ENCODE measurements at regions not wholly inside any gene's neighbourhood (a gene's known extent, or its start where the extent isn't known, plus 50 kb on each side); places are given as distances from the start of the nearest gene placed in this dataset.
"Not testable (repeated sequence)": the region's sequence is repeated elsewhere in the genome, so short reads cannot be mapped to it uniquely, and the experiment has no call there.

DNA sequence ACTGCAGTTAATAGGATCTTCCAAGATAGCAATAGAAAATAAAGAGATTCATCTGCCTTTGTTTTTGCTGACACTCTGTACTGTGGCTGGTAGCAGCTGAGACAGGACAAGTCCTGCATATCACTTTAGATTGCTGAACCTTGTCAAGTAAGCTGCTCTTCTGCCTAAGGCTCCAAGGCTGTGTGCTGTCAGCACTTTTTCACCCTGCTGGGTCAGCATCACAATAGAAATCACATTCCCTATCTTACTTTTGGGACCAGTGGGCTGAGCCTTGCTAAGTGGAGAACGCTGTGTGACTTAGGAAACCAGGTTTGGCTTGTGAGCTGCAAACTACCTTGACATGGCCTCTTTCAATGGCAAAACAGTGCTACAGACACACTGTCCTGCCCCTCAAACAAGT lies 263.9 kb downstream of the FRK start:
- DNase-seq = no peak

DNA sequence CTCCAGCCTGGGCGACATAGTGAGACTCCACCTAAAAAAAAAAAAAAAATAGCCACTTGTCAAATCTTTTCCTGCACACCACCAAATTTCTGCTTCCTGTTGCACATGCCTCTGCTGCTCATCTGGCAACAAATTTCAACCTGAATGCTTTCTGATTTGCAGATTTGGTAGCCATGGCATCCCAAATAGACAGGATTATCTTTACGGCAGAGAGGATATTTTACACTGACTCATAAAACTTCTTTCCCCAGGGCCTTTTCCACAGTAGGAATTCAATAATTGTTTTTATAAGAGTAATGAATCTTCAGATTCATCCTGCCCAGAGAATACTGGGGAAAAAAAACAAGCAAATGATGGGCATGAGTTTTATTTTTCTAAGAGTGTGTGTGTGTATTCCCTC lies 264.6 kb downstream of the FRK start:
- DNase-seq = no peak

DNA sequence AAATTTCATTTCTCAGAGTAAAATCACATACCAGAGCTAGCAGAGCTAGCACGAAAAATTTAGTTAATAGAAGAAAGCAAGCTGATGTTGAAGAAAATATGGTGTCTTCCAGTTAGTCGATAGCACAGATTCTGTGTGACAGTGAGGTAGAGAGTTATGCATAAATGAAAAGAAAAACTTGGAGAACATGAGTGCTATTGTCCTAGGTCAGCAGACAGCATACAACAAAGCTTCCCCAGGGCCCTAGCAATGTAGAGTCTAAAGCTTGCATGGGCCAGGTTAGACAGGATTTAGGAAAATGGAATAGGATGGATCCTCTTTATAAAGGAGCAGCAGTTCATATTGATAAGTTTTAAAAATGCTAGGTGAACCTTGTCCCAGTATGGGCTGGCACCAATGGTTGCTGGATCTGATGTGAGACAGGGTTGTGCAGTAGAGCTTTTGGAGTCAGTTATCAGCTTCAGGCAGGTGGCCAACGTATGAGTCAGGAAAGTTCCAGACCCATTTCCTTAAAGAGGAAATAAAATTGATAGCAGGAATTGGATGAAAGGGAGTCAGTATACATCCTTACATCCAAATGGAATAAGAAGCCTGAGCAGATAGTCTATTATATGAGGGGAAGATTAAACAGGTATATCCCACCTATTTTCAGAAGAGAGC lies 277.2 kb downstream of the FRK start:
- no peak for DNase-seq

DNA sequence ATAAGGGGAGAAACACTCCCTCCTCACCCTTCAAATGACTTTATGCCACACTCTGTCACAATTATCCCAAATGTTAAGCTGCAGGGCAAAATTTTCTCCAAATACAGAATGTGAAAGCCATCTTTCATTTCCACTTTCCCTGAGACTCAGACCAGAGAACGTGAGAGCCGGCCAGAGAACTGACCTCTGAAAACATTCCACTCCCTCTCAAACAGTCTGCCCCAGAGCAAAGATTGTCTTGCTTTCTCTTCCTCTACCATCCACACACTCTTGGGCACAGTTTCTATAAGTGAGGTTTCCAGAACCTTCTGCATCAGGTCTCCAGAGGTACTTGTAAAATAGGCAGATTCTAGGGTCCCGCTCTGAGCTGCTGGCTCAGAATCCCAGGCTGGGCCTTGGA lies 278.1 kb downstream of the FRK start:
- DNase-seq = no peak

DNA sequence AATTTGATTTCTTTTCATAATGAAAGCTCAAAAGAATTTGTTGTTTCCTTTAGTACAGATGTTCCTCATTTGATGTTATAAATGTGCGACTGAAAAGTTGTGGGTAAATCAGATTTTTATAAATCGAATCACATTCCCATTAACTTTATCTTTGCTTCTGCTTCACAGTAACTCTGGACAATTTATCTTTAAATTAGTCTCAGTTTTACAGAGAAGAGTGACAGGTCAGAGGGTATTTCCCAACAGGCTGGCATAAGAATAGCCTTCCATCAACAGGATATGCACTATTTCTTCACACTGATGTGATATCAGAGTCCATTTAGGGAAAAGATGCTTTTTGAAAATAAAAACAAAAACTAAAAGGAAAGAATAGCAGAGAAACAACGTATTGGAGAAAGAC lies 286.9 kb downstream of the FRK start:
- no peak for DNase-seq

DNA sequence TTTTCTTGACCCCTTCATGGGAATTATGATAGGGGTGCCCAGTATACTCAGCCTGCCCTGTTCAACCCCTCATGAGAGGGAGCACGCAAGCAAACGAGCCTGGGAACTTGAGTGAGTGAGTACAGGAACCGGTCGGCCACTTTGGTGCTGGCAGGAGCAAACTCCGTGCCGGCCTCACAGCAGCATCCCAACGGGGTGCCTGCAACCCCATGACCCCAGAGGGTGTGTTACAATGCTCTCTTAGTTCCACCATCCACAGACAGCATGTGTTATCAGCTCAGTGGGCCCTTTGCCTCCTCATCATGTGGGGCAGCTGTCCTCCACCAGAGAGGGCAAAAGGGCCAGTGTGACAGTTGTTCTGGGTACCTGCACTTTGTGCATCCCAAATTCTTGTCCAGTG lies 289.8 kb downstream of the FRK start:
- no peak for DNase-seq

DNA sequence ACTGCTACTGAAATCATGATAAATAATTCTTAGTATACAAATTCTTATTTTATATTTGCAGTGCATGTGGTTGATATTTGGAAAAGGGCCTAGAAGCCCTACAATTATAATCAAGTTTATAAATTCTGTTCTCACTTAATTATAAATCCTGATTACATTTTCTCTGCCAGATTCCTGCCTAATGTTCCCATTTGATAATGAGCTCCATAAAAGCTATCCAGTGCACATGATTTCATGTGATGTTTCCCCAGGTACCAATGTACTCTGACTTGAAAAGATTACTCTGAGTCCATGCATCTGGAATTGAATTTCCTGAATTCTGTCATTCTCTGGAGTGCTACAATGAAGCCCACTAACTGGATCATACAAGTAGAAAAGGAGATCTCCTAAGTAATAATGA lies 292.2 kb downstream of the FRK start:
- no peak for DNase-seq

DNA sequence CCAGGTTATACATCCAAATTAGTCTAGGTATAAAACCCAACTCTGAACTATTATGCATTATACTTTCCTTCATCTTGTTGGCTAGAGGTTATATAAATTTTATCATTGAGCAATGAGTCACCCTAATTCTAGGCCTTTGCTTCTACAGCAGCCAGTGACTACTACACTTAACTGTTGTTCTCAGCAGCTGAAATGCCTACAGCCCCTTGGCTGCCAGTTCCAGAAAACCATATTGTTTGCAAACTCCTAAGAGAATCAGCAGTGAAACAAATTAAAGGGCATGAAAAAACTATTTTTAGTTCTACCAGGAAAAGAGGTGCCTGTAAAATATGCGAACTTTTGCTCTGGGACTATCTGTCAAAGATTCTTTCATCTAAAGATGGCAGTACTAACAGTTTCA lies 292.8 kb downstream of the FRK start:
- no peak for DNase-seq

DNA sequence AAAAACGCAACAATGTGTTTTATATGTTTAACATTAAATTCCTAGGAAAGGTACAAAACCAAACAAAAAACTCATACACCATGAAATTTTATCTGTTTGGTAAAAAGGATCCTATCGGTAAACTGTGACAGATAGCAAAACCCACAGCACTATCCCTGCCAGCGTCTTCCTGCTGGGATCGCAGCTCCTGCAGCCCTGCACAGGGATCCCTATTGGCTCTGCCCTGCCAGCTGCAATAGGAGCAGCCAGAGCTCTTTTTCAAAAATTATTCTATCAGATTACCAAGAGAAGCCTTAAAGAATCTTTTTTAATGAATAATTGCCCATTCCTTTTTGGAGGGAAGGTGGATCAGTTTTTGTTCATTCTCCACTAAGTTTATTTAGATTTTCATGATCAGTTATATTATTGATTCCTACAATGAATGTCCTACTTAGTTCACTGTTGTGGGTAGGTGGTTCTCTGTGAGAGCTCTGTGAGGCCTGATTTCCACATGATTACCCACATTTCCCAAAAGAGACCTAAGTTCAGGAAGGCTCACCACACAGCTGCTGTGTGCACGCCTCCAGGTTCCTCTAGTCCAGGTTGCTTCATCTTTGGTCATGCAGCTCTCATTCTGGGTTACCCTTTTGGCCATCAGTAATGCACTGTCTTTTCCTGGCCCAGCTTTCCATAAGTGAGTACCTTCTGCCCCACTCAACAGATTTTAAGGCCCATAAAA lies 293.8 kb downstream of the FRK start:
- no peak for DNase-seq

DNA sequence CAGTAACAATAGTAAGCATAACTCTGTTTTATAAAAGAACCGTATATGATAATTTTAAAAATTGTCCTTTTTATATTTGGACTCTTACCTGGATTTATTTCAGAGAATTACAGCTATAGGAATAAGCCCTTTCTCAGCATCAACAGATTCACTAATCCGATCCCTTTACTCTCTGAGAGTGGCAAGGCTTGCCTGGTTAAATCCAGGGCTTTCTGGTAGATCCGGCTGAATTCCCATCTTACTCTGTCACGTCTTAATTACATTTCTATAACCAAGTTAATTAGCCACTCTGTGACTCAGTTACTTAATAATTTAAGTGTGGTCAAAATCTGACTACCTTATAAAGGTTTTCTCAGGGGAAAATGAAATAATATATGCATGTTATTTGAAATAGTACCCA lies 294.7 kb downstream of the FRK start:
- no peak for DNase-seq

DNA sequence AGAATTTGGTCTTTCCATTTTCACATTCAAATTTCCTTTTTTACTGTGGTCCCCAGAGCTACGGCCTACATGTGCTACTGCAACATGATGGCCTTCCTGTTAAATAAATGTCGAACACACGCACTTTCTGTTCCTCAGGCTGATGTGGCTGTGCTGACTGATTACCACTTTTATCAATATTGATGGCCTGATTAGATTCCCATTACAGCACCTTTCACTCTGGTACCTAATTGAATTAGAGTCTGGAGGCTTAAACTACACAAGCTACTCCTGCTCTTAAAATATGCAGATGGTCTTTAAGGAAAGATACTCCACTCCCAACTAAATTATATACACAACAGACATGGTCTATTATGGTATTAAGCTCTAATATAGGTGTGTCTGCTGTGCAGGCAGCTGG lies 301.6 kb downstream of the FRK start:
- no peak for DNase-seq

DNA sequence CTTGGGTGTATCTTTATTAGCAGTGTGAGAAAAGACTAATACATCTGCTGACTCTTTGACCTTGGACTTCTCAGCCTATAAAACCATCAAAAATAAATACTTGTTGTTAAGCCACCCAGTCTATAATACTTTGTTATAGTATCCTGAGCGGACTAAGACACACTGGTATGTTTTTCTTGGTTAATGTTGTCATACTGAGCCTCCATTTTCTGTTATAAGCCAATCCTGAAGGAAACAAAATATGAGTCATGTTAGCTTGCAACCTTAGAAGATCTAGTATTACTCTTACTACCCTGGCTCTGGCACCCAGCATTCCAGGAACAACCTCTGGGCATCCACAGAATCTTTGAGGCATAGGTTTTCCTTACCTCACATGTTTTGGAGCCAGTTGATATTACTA lies 307.2 kb downstream of the FRK start:
- DNase-seq = no peak

DNA sequence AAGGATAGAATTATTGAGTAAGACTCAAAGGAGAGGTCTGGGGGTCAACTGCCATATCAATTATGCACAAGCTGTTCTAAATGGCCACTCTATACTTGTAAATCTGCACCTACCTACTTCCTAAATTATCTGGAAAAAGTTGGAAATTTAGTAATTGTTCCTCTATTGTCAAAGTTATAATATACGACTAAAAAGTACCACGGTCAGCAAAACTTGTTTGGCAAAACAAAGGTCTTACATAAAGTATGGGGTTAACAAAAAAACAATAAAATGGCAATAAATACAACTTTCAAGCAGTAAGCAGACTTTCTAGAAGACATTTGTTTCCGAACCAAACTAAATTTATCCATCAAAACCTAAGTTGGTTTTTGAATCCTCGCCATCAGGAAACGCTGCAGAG lies 309.7 kb downstream of the FRK start:
- DNase-seq = no peak

DNA sequence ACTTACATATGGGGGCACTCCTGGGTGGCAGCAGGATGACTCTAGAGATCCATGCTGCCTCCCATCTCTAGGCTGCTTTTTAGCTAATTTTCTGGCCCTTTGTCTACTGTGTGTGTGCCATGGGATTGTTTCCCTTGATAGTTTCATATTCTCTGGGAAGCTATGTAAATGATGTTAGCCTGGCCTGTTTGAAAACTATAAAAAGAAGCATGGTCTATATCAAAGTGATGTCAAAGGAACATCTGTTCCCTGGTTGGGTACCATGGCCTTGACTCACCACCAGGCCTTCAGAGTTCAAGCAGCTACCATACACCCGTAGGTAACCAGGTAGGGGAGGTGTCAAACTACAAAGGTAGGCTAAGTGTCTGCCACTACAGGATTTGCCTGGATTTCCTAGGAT lies 310.4 kb downstream of the FRK start:
- DNase-seq = no peak

DNA sequence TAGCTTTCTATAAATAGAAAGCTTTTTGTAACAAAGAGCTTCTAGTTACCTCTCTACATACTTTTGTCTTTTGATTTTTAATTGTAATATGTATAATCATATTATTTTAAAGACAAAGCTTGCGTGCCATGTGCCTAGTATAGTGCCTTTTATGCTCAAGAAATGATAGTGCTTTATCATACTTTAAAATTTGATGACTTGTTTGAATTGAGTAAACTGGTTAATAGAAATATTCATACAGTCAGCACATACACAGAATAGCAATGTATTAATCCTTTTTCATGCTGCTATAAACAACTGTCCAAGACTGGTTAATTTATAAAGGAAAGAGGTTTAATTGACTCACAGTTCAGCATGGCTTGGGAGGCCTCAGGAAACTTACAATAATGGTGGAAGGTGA lies 313.0 kb downstream of the FRK start:
- no peak for DNase-seq

DNA sequence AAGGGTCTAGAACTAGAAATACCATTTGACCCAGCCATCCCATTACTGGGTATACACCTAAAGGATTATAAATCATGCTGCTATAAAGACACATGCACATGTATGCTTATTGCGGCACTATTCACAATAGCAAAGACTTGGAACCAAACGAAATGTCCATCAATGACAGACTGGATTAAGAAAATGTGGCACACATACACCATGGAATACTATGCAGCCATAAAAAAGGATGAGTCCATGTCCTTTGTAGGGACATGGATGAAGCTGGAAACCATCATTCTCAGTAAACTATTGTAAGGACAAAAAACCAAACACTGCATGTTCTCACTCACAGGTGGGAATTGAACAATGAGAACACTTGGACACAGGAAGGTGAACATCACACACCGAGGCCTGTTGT lies 314.1 kb downstream of the FRK start:
- not testable (repeated sequence) for DNase-seq

DNA sequence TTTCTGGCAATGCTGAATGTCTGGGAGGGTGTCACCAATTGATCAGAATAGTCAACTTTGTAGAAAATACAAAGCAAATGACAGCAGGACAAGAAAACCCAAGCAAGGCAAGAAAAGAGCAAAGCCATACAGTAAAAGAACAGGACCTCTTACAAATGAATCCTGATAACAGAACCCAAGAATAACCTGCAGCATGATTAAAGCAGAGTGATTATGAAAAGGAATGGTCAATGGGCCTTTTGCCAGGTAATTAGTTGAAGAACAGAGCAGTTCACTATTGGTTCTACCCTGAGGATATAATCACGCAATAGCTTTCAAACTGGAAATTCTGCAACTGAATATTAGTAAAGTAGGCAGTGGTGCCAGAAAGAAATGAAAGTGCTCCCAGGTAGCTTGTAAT lies 319.8 kb downstream of the FRK start:
- no peak for DNase-seq

DNA sequence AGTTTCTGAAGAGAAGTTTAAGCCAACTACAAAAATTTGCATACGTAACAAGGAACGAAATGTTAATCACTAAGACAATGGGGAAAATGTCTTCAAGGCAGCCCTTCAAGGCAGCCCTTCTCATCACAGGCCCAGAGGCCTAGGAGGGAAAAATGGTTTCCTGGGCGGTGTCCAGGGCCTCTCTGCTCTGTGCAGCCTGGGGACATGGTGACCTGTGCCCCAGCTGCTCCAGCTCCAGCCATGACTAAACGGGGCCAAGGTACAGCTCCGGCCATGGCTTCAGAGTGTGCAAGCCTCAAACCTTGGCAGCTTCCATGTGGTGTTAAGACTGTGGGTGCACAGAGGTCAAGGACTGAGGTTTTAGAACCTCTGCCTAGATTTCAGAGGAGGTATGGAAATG lies 325.1 kb downstream of the FRK start:
- no peak for DNase-seq

DNA sequence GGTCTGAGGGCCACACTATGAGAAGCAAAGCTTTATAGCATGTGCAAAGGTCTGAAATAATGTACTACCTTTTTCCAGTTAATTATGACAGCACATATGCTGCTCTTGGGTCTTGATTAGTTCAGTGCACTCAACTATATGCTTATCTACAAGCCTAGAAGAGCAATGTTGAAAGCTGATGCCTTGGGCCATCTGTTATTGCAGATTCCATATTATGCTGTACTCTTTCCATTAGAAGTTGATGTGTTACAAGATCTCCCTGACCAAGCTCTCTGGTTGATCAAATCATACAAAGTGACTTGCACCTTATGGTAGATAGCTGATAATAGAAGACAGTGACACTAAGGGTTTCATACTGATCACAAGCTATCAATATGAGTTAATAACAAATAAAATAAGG lies 327.3 kb downstream of the FRK start:
- no peak for DNase-seq

DNA sequence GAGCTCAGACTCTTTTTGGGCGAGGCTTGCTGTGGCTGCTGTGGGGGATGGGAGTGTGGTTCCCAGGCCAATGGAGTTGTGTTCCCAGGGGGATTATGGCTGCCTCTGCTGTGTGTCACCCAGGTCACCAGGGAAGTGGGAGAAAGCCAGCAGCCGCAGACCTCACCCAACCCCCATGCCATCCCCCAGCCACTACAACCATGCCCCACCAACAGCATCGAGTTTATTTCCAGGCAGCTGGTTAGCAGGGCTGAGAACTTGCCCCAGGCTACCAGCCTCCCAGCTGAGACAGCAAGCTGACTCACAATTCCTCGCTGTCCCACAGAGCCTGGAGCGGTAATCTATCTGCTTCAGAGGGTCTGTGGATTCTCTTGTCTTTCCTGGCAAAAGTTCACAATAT lies 331.7 kb downstream of the FRK start:
- no peak for DNase-seq

DNA sequence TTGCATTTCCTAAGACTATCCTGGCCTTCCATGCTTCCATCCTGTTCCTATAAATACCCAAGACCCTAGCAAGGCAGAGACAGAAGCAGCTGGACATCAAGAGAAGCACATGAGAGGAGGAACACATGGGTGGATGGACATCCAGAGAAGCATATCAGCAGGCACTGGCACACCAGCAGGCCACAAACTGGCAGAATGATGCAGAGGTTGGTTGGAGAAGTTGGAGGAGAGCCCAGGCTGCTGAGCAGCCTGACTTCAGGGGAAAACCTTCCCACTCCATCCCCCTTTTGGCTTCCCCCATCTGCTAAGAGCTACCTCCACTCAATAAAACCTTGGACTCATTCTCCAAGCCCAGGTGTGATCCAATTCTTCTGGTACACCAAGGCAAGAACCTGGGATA lies 332.5 kb downstream of the FRK start:
- DNase-seq = no peak

DNA sequence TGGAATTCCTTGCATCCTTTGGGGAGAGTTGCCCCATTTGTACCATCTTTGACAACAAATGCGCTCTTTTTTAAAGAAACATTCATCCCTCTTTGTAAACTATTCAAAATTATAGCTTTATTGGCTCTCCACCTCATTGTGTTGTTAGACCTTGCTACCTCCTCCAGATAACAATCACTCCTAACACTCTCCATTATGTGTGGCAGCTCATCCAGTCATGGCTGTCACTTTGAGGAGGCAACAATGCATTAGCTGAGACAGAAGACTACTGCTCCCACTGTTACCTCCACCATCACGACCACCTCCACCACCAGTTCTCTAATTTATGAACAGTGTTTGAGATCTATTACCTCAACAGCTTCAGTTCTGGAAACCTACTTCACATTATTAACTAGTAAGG lies 339.1 kb downstream of the FRK start:
- DNase-seq = no peak

DNA sequence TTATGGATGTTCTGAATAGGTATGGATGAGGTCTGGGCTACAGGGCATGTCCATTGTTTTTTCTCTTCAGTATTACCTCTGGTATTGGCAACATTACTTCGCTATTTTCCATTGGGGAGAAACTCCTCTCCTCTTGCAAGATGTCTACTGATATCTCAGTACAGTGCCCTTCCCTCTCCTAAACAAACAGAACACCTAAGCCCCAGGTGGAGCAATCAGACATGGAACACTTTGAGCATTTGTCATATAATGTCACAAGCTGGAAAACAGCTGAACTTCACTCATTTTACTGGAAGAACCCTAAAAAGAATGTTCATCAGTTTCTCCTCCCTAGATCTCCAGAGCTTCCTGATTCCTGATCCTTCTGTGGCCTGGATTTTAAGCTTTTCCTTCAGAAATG lies 339.8 kb downstream of the FRK start:
- DNase-seq = no peak

DNA sequence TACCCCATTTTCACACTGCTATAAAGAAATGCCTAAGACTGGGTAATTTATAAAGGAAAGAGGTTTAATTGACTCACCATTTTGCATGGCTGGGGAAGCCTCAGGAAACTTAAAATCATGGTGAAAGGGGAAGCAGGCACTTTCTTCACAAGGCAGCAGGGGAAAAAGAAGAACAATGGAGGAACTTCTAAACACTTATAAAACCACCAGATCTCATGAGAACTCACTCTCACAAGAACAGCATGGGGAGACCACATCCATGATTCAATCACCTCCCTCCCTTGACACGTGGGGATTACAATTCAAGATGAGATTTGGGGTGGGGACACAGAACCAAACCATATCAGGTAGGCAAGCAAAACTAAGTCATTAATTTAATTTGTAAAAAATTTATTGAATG lies 343.2 kb downstream of the FRK start:
- no peak for DNase-seq

DNA sequence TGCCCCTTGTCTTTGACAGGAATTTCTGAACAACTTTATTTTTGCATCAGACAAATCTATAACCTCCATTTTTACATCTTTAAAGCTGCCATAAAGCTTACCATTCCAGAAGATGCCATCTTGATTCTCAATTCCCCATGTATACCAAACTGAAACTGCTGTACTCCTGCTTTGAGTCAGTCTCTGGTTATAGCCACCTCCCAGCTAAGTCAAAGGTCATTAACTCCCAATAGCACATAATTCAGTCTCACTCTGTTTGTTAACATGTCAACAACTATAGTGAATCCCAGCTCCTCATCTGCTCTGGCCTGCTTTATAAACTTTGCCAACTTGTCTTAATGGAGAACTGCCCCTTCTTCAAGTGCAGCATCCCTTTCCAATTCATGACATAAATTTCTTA lies 343.6 kb downstream of the FRK start:
- no peak for DNase-seq
